ENCODE measurements at regions not wholly inside any gene's neighbourhood (a gene's known extent, or its start where the extent isn't known, plus 50 kb on each side); places are given as distances from the start of the nearest gene placed in this dataset.

DNA sequence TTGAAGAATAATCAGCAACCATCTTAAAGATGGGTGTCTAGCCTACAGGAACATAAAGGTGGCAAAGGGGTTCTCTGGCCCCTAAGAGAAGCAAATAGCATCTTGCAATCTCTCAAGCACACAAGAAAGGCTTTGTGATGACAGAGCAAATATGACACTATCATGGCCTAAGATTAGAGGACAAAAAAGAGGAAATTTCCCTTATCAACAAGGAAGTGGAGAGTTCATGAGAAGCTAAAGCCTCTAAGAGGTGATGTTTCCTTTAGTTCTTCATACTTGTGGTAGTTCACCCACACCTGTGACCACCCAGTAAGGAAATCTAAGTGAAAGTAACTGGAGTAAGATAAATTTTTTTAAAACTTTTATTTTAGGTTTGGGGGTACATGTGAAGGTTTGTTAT lies 88.4 kb downstream of the OLIG3 start:
- intact Hi-C loops (cut with DNase I; ENCODE audit: low total_unique reads), result no loop called here
- TF ChIP-seq, protein P1, sequence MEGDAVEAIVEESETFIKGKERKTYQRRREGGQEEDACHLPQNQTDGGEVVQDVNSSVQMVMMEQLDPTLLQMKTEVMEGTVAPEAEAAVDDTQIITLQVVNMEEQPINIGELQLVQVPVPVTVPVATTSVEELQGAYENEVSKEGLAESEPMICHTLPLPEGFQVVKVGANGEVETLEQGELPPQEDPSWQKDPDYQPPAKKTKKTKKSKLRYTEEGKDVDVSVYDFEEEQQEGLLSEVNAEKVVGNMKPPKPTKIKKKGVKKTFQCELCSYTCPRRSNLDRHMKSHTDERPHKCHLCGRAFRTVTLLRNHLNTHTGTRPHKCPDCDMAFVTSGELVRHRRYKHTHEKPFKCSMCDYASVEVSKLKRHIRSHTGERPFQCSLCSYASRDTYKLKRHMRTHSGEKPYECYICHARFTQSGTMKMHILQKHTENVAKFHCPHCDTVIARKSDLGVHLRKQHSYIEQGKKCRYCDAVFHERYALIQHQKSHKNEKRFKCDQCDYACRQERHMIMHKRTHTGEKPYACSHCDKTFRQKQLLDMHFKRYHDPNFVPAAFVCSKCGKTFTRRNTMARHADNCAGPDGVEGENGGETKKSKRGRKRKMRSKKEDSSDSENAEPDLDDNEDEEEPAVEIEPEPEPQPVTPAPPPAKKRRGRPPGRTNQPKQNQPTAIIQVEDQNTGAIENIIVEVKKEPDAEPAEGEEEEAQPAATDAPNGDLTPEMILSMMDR (IDR thresholded peaks at IDR 0.05), result no peak
- no peak for DNase-seq (ENCODE audit: low spot score in 2 of 2)
- H3K4me3 ChIP-seq (ENCODE audit: low read depth, poor library complexity, severe bottlenecking), result no peak overlapping the region

GRCh38 chr6:137403855-137404254 lies 90.3 kb downstream of the OLIG3 start:
- intact Hi-C loops (cut with DNase I; ENCODE audit: low total_unique reads), result no loop called here
- no peak for TF ChIP-seq POLR2A (IDR thresholded peaks at IDR 0.05)
- TF ChIP-seq, protein P1 (IDR thresholded peaks at IDR 0.05), result no peak
- no peak overlapping the region for H3K4me3 ChIP-seq (ENCODE audit: low read depth, poor library complexity, severe bottlenecking)
- DNase-seq (ENCODE audit: low spot score in 2 of 2), result no peak
- WGBS, 2 donors, result 64 to 69% methylated on average over 2 of the region's 2 CpGs

GRCh38 chr6:137403443-137403842 lies 90.8 kb downstream of the OLIG3 start:
- no peak overlapping the region for H3K4me3 ChIP-seq (ENCODE audit: low read depth, poor library complexity, severe bottlenecking)
- WGBS, 2 donors, result 92 to 93% methylated on average over 6 of the region's 6 CpGs
- TF ChIP-seq, protein P1 (IDR thresholded peaks at IDR 0.05), result no peak
- no peak for TF ChIP-seq POLR2A (IDR thresholded peaks at IDR 0.05)
- no peak for DNase-seq (ENCODE audit: low spot score in 2 of 2)
- intact Hi-C loops (cut with DNase I; ENCODE audit: low total_unique reads), result no loop called here

DNA sequence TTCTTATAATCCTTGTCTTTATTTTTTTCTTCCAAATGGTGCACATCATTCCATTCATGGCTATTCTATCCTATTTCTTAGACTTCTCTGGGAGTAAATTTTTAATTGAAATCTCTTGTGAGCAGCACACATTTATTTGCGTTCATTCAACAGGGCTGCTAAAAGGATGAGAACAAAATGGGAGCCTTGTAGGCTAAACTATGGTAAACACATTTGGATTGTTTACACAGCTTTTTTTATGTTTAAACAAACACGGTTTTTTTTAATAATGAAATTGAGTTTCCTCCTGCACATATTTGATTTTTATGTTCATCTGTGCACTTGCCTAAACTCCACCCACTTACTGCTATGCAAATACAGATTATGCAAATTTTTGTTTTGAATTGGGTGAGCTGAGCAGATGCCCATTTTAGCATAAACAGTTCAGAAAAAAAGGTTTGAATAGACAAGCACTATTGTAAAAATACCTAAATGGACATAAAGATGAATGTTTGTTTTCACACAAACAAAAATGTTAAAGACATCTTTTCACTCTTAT lies 92.0 kb downstream of the OLIG3 start:
- DNase-seq (ENCODE audit: low spot score in 2 of 2), result no peak
- no peak overlapping the region for H3K4me3 ChIP-seq (ENCODE audit: low read depth, poor library complexity, severe bottlenecking)
- intact Hi-C loops (cut with DNase I; ENCODE audit: low total_unique reads), result no loop called here
- no peak for TF ChIP-seq POLR2A (IDR thresholded peaks at IDR 0.05)
- TF ChIP-seq, protein P1 (IDR thresholded peaks at IDR 0.05), result no peak
- 64 to 75% methylated on average over 2 of the region's 2 CpGs for WGBS, 2 donors

- DNase-seq (ENCODE audit: low spot score in 2 of 2), result no peak
- no peak overlapping the region for H3K4me3 ChIP-seq (ENCODE audit: low read depth, poor library complexity, severe bottlenecking)
- WGBS, 2 donors, result 87 to 93% methylated on average over 4 of the region's 4 CpGs
- intact Hi-C loops (cut with DNase I; ENCODE audit: low total_unique reads), result no loop called here
- TF ChIP-seq, protein P1 (IDR thresholded peaks at IDR 0.05), result no peak
- TF ChIP-seq POLR2A (IDR thresholded peaks at IDR 0.05), result no peak
These were observed 93.1 kb downstream of the OLIG3 start for GRCh38 chr6:137401088-137401487.

DNA sequence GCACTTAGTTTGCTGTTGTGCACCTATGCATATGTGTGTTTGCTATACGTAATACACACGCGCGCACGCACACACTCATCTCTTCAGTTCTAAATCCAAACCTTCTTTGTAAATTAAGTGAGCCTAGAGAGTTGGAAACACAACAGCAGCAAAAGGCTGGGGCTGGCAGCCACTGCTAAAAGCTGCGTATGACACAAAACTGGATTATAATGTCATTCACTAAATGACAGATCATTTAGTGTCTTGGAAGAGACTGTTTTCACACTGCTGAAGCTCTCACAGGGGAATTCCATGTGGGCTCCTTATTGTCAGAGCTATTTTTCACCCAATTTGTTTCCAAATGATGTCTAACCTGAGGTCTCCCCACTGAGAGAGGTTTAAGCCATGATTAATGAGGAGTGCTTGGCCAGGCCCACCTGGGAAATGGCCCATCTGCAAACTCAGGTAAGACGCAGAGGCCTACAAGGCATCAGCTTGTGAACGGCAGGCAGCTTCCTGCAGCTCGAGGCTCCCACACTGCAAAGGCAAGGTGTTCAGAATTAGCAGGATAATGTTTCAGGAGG lies 94.2 kb downstream of the OLIG3 start:
- no peak for DNase-seq (ENCODE audit: low spot score in 2 of 2)
- no peak overlapping the region for H3K4me3 ChIP-seq (ENCODE audit: low read depth, poor library complexity, severe bottlenecking)
- WGBS, 2 donors, result 77 to 83% methylated on average over 9 of the region's 9 CpGs
- intact Hi-C loops (cut with DNase I; ENCODE audit: low total_unique reads), result no loop called here
- TF ChIP-seq POLR2A (IDR thresholded peaks at IDR 0.05), result no peak
- TF ChIP-seq, protein P1 (IDR thresholded peaks at IDR 0.05), result no peak

Measured in lower leg skin (tissue), 4 donors.